ENCODE measurements at regions not wholly inside any gene's neighbourhood (a gene's known extent, or its start where the extent isn't known, plus 50 kb on each side); places are given as distances from the start of the nearest gene placed in this dataset.

- TF ChIP-seq CTCF (IDR thresholded peaks at IDR 0.05) (no peak), POLR2A (IDR thresholded peaks at IDR 0.05) (no peak)
Measured at GRCh38 chr3:193831495-193832455, 238.8 kb downstream of the OPA1 start.

Data from esophagus squamous epithelium (tissue), 4 donors.